B cell (primary cell): ENCODE measurements at regions not wholly inside any gene's neighbourhood (a gene's known extent, or its start where the extent isn't known, plus 50 kb on each side); places are given as distances from the start of the nearest gene placed in this dataset.

Experiments
- ATAC-seq: fragments of 200-7000 bp; cut with Tn5 transposase; one replicate; pipeline ENCODE4 v1.10.0; 2021; ENCODE audit warnings: low read depth, mild to moderate bottlenecking, moderate number of reproducible peaks, moderate library complexity
- CTCF ChIA-PET: fragments of 350-600 bp; sonication (Branson Sonifier 250); formaldehyde crosslinking; loops from one replicate; lab custom pipeline; 2021; ENCODE audit warnings: antibody characterized with exemption, inconsistent platforms; lab: Charles Lee
- POLR2A ChIA-PET: fragments of 350-600 bp; sonication (Branson Sonifier 250); formaldehyde crosslinking; loops from one replicate; lab custom pipeline; 2021; ENCODE audit warnings: antibody characterized with exemption; lab: Charles Lee
- DNase-seq: peaks from one replicate; pipeline ENCODE4 v3.0.0; 2013
- H2AFZ ChIP-seq: 2 replicates; pipeline ENCODE4 v1.6.1; 2012; ENCODE audit warnings: mild to moderate bottlenecking, low read depth, low read length; ENCODE audit not compliant: insufficient read depth, poor library complexity, severe bottlenecking
- H3K27ac ChIP-seq, 2 donors: 1 replicate in 1 of 2; 2 replicates in 1 of 2; pipeline ENCODE4 v1.5.1; 2012 to 2013; ENCODE audit warnings: low read length in 2 of 2, mild to moderate bottlenecking in 2 of 2, moderate library complexity in 1 of 2
- H3K27me3 ChIP-seq, 4 experiments: fragments of 200-600 bp in 1 of 4; sonication (generic) in 1 of 4; replicated peaks in 1 of 4; 1 replicate in 2 of 4; 2 replicates in 2 of 4; pipeline versions ENCODE4 v1.6.1 to v1.7.0; 2013 to 2016; ENCODE audit warnings: low read length in 3 of 4, mild to moderate bottlenecking in 2 of 4, mixed read lengths in 1 of 4, moderate library complexity in 1 of 4; ENCODE audit not compliant: insufficient read depth in 4 of 4, control insufficient read depth in 3 of 4; ENCODE audit errors: control extremely low read depth in 1 of 4
- H3K36me3 ChIP-seq, 2 experiments: replicated peaks in 1 of 2; 1 replicate in 1 of 2; 2 replicates in 1 of 2; pipeline versions ENCODE4 v1.6.1 to v1.7.1; 2013; ENCODE audit warnings: low read length in 1 of 2; ENCODE audit not compliant: insufficient read depth in 2 of 2, control insufficient read depth in 1 of 2; ENCODE audit errors: control extremely low read depth in 1 of 2, extremely low read depth in 1 of 2
- H3K4me1 ChIP-seq, 2 donors: fragments of 200-600 bp in 1 of 2; sonication (generic) in 1 of 2; 1 replicate in 1 of 2; 2 replicates in 1 of 2; pipeline versions ENCODE4 v1.5.1 to v1.6.1; 2013 to 2017; ENCODE audit warnings: low read length in 2 of 2; ENCODE audit not compliant: control insufficient read depth in 2 of 2, insufficient read depth in 2 of 2
- H3K4me2 ChIP-seq: replicated peaks from 2 replicates; pipeline ENCODE3; 2012; ENCODE audit warnings: mild to moderate bottlenecking, low read depth, low read length; ENCODE audit not compliant: poor library complexity, severe bottlenecking
- H3K4me3 ChIP-seq, 5 experiments: fragments of 200-600 bp in 1 of 5; sonication (generic) in 1 of 5; 1 replicate in 3 of 5; 2 replicates in 2 of 5; pipeline versions ENCODE4 v1.5.1 to v1.7.0; 2011 to 2016; ENCODE audit warnings: low read length in 4 of 5, mild to moderate bottlenecking in 4 of 5, low read depth in 2 of 5, control low read depth in 1 of 5, moderate library complexity in 1 of 5; ENCODE audit not compliant: insufficient read depth in 1 of 5; ENCODE audit errors: control extremely low read depth in 1 of 5, extremely low read depth in 1 of 5
- H3K79me2 ChIP-seq: fragments of 200-600 bp; sonication (generic); one replicate; pipeline ENCODE4 v1.6.0; 2016; ENCODE audit warnings: low read length; ENCODE audit not compliant: control insufficient read depth, insufficient read depth
- H3K9ac ChIP-seq: fragments of 200-600 bp; sonication (generic); 2 replicates; pipeline ENCODE4 v1.6.1; 2017; ENCODE audit warnings: mild to moderate bottlenecking, low read length, moderate library complexity
- H3K9me3 ChIP-seq, 3 donors: one replicate each; pipeline versions ENCODE4 v1.6.1 to v1.7.1; 2013; ENCODE audit warnings: low read length in 2 of 3; ENCODE audit not compliant: control insufficient read depth in 2 of 3, insufficient read depth in 1 of 3; ENCODE audit errors: control extremely low read depth in 1 of 3
- H4K20me1 ChIP-seq: 2 replicates; pipeline ENCODE4 v1.6.0; 2012; ENCODE audit warnings: mild to moderate bottlenecking, low read length; ENCODE audit not compliant: insufficient read depth, control insufficient read depth, poor library complexity, severe bottlenecking
- H3K27ac Mint-ChIP-seq: one replicate; pipeline ENCODE4 v1.8.0; 2021; ENCODE audit warnings: mixed read lengths
- H3K27me3 Mint-ChIP-seq: one replicate; pipeline ENCODE4 v1.8.0; 2021; ENCODE audit warnings: mixed read lengths
- H3K4me1 Mint-ChIP-seq: one replicate; pipeline ENCODE4 v1.8.0; 2021; ENCODE audit warnings: mixed read lengths
- H3K4me3 Mint-ChIP-seq: one replicate; pipeline ENCODE4 v1.8.0; 2021; ENCODE audit warnings: mixed read lengths
- H3K9me3 Mint-ChIP-seq: one replicate; pipeline ENCODE4 v1.8.0; 2022; ENCODE audit warnings: mixed read lengths; ENCODE audit not compliant: insufficient read depth
- CTCF ChIP-seq: fragments of 200-600 bp; IDR thresholded peaks from one replicate; pipeline ENCODE4 v1.8.0; 2022; ENCODE audit warnings: antibody characterized with exemption, mild to moderate bottlenecking
- EZH2 ChIP-seq: IDR thresholded peaks from 2 replicates; pipeline ENCODE4 v1.6.1; 2012; ENCODE audit warnings: borderline replicate concordance, low read depth, mild to moderate bottlenecking, moderate library complexity, low read length; ENCODE audit not compliant: insufficient read depth, poor library complexity, severe bottlenecking
- whole genome bisulfite sequencing: methylation state at CpG from one replicate; pipeline ENCODE4 v1.1.5; 2013; ENCODE audit warnings: missing lambda C conversion rate; ENCODE audit not compliant: insufficient coverage; 5-methylcytosine and 5-hydroxymethylcytosine counted together
- intact Hi-C: fragments of 100-400 bp; cut with micrococcal nuclease; formaldehyde crosslinking; loops from one replicate; pipeline ENCODE4 v1.10.0; 2022

- Histone ChIP-seq H2AFZ (no peak overlapping the region), H4K20me1 (no peaks in the 10 kb centered on the region), H3K27me3 (no peaks in the 10 kb centered on the region), H3K4me2 (no peak overlapping the region), H3K79me2 (no peaks in the 10 kb centered on the region), H3K27ac (no peak overlapping the region), H3K36me3 (no peaks in the 10 kb centered on the region), H3K4me1 (no peaks in the 10 kb centered on the region), H3K4me3 (no peak overlapping the region), H3K9ac (no peak overlapping the region), H3K9me3 (no peaks in the 10 kb centered on the region)
- Mint-ChIP-seq H3K27ac (no peak overlapping the region), H3K4me1 (no peaks in the 10 kb centered on the region), H3K9me3 (no peaks in the 10 kb centered on the region), H3K27me3 (peaks cover 3% of the 10 kb centered on the region), H3K4me3 (no peak overlapping the region)
- POLR2A ChIA-PET: no interaction called here
- ATAC-seq (no peak), DNase-seq (no peak)
- CTCF ChIA-PET: no interaction called here
- WGBS: no CpG with 5 or more reads among the region's 1 CpG
- TF ChIP-seq CTCF: no peak
- no peak for TF ChIP-seq EZH2
- intact Hi-C loops: no loop called here
These were observed 109.2 kb downstream of the ATXN7L3B start for GRCh38 chr12:74646831-74647230.

GRCh38 chr12:74647256-74647655 lies 109.6 kb downstream of the ATXN7L3B start:
- CTCF ChIA-PET: no interaction called here
- Histone ChIP-seq H3K36me3 (no peaks in the 10 kb centered on the region), H3K9me3 (no peaks in the 10 kb centered on the region), H3K27me3 (no peaks in the 10 kb centered on the region), H3K4me3 (no peak overlapping the region), H3K4me2 (no peak overlapping the region), H3K27ac (no peak overlapping the region), H2AFZ (no peak overlapping the region), H3K9ac (no peak overlapping the region), H3K79me2 (no peaks in the 10 kb centered on the region), H4K20me1 (no peaks in the 10 kb centered on the region), H3K4me1 (no peaks in the 10 kb centered on the region)
- DNase-seq: no peak
- H3K9me3 Mint-ChIP-seq: no peaks in the 10 kb centered on the region
- H3K27me3 Mint-ChIP-seq: peaks cover 3% of the 10 kb centered on the region
- no peak overlapping the region for H3K4me3 Mint-ChIP-seq
- H3K27ac Mint-ChIP-seq: no peak overlapping the region
- no peak for TF ChIP-seq EZH2
- no peak for ATAC-seq
- intact Hi-C loops: no loop called here
- no peaks in the 10 kb centered on the region for H3K4me1 Mint-ChIP-seq
- no CpG with 5 or more reads among the region's 2 CpGs for WGBS
- POLR2A ChIA-PET: no interaction called here
